ENCODE measurements at regions not wholly inside any gene's neighbourhood (a gene's known extent, or its start where the extent isn't known, plus 50 kb on each side); places are given as distances from the start of the nearest gene placed in this dataset.

DNA sequence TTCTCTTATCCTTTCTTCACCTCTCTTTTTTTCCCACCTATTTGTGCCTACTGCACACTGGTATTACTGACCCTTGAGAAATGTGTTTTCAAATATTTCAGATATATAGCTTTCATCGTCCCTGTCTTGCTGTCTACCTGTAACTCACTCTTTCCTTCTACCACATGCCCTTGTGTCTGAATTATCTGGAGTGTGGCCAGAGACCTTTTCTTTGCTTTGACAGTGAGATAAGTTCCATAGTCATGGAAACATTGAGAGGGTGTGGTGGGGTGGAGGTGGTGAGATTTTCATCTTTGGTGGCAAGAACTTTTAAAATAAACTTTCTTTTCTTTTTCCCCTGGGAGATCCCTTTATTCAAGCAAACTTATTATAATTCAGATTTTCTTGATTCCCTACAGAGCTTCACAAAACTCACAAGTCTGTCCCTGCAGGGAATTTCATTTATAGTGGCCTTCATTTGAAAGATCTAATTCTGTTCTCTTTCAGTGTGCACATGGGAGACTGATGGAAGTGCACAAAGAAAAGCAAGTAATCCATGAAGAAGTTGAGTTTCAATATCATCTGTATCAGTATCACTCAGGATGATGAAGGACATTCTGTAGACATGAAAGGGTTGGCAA lies 95.7 kb downstream of the SH2D1A start (continued):
- no peak for TF ChIP-seq EZH2 (IDR thresholded peaks at IDR 0.05; ENCODE audit: borderline replicate concordance, control insufficient read depth, low read depth, low read length)
- TF ChIP-seq ZNF217 (IDR thresholded peaks at IDR 0.05), result no peak
- no peak for TF ChIP-seq CBX3 (IDR thresholded peaks at IDR 0.05; ENCODE audit: borderline replicate concordance, low read depth)

DNA sequence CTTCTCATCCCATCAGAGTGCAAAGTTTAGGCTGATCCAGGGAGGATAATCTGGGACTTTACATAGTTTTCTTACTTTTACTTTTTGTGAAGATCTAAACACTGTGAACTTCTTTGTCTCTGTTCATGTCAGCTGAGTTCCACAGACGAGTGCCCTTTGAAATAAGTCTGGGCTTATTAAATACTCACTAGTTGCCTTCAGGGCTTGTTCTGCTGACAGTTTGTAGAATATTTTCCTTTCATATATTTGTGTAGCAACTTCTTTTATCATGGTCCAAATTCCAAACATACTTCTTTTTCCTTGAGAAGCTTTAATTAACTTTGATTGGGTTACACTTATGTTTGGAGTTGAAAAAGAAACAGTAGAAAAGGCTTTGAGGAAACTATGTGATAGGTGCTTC lies 109.6 kb downstream of the SH2D1A start:
- H3K27me3 ChIP-seq (replicated peaks in 1 of 2; ENCODE audit: control insufficient read depth in 2 of 2, insufficient read depth in 2 of 2, low read length in 1 of 2), result no peaks in the 10 kb centered on the region; a peak in 1 of 4 replicates
- intact Hi-C loops (cut with micrococcal nuclease; ENCODE audit: unreplicated experiment), result no loop called here
- ChIA-PET SMC1A (ENCODE audit: uncharacterized antibody, unreplicated experiment) (interaction anchor here (0.6 to 2.2 kb wide), 4 partner anchors 9 to 36 kb away, joined by 3 to 6 read pairs (median 3); no protein-coding TSS in a partner anchor), CTCF (no interaction called here), POLR2A (no interaction called here), RAD21 (ENCODE audit: unreplicated experiment) (no interaction called here)
- no TSS peak for BruUV-seq (replicated peaks)
- FAIRE-seq (no peak), DNase-seq (ENCODE audit: low read depth, low spot score) (no peak), ATAC-seq (no peak)
- no peak overlapping the region for H3K9ac ChIP-seq (ENCODE audit: control insufficient read depth, insufficient read depth, low read length)
- no peak overlapping the region for H3K4me3 ChIP-seq
- WGBS (ENCODE audit: insufficient coverage, insufficient replicate concordance, low lambda C conversion rate, missing lambda C conversion rate), result 6% methylated on average over 1 of the region's 1 CpG
- TF ChIP-seq GABPA (IDR thresholded peaks at IDR 0.05; ENCODE audit: low read depth), result no peak
- TF ChIP-seq, protein P1, sequence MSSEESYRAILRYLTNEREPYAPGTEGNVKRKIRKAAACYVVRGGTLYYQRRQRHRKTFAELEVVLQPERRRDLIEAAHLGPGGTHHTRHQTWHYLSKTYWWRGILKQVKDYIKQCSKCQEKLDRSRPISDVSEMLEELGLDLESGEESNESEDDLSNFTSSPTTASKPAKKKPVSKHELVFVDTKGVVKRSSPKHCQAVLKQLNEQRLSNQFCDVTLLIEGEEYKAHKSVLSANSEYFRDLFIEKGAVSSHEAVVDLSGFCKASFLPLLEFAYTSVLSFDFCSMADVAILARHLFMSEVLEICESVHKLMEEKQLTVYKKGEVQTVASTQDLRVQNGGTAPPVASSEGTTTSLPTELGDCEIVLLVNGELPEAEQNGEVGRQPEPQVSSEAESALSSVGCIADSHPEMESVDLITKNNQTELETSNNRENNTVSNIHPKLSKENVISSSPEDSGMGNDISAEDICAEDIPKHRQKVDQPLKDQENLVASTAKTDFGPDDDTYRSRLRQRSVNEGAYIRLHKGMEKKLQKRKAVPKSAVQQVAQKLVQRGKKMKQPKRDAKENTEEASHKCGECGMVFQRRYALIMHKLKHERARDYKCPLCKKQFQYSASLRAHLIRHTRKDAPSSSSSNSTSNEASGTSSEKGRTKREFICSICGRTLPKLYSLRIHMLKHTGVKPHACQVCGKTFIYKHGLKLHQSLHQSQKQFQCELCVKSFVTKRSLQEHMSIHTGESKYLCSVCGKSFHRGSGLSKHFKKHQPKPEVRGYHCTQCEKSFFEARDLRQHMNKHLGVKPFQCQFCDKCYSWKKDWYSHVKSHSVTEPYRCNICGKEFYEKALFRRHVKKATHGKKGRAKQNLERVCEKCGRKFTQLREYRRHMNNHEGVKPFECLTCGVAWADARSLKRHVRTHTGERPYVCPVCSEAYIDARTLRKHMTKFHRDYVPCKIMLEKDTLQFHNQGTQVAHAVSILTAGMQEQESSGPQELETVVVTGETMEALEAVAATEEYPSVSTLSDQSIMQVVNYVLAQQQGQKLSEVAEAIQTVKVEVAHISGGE (CRISPR knock-in tag; IDR thresholded peaks at IDR 0.05), result no peak
- no peak for TF ChIP-seq NFIC (IDR thresholded peaks at IDR 0.05; ENCODE audit: low read depth, low read length)
- no peak for TF ChIP-seq TCF12 (IDR thresholded peaks at IDR 0.05; ENCODE audit: low read depth, low read length)
- no peak for TF ChIP-seq ZZZ3 (IDR thresholded peaks at IDR 0.05; ENCODE audit: control insufficient read depth, insufficient read length, low read depth)
- no peak for TF ChIP-seq ZNF24 (IDR thresholded peaks at IDR 0.05)
- TF ChIP-seq SMAD1 (IDR thresholded peaks at IDR 0.05; ENCODE audit: low read depth, partially characterized antibody), result no peak
- TF ChIP-seq MTA3 (IDR thresholded peaks at IDR 0.05; ENCODE audit: borderline replicate concordance, low read length), result no peak
- no peak for TF ChIP-seq HDAC6 (IDR thresholded peaks at IDR 0.05; ENCODE audit: unreplicated experiment)
- TF ChIP-seq, protein P2, sequence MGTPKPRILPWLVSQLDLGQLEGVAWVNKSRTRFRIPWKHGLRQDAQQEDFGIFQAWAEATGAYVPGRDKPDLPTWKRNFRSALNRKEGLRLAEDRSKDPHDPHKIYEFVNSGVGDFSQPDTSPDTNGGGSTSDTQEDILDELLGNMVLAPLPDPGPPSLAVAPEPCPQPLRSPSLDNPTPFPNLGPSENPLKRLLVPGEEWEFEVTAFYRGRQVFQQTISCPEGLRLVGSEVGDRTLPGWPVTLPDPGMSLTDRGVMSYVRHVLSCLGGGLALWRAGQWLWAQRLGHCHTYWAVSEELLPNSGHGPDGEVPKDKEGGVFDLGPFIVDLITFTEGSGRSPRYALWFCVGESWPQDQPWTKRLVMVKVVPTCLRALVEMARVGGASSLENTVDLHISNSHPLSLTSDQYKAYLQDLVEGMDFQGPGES (IDR thresholded peaks at IDR 0.05), result no peak
- TF ChIP-seq, protein P3, sequence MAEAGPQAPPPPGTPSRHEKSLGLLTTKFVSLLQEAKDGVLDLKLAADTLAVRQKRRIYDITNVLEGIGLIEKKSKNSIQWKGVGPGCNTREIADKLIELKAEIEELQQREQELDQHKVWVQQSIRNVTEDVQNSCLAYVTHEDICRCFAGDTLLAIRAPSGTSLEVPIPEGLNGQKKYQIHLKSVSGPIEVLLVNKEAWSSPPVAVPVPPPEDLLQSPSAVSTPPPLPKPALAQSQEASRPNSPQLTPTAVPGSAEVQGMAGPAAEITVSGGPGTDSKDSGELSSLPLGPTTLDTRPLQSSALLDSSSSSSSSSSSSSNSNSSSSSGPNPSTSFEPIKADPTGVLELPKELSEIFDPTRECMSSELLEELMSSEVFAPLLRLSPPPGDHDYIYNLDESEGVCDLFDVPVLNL (IDR thresholded peaks at IDR 0.05; ENCODE audit: low read depth, low read length), result no peak
- no peak for TF ChIP-seq POU2F2 (IDR thresholded peaks at IDR 0.05; ENCODE audit: borderline replicate concordance, low read depth, low read length)
- no peak for TF ChIP-seq PAX8 (IDR thresholded peaks at IDR 0.05)
- in situ Hi-C loops (cut with MboI), result no loop called here
- no peaks in the 10 kb centered on the region for H3K9me3 ChIP-seq (replicated peaks; ENCODE audit: control insufficient read depth, insufficient read depth, low read length)
- no peaks in the 10 kb centered on the region for H3K36me3 ChIP-seq (ENCODE audit: control insufficient read depth in 2 of 2, insufficient read depth in 2 of 2, low read length in 1 of 2)
- H3K4me1 ChIP-seq (ENCODE audit: control insufficient read depth, insufficient read depth, low read length), result no peaks in the 10 kb centered on the region
- no peaks in the 10 kb centered on the region for H4K20me1 ChIP-seq (ENCODE audit: control insufficient read depth, insufficient read depth)
- no peak overlapping the region for H3K4me2 ChIP-seq (ENCODE audit: control insufficient read depth, insufficient read depth)
- H3K79me2 ChIP-seq (ENCODE audit: control insufficient read depth, insufficient read depth, low read length), result no peaks in the 10 kb centered on the region
- H2AFZ ChIP-seq (ENCODE audit: control insufficient read depth, low read depth, low read length), result no peak overlapping the region
- no peak overlapping the region for H3K27ac ChIP-seq (ENCODE audit: control insufficient read depth, insufficient read depth)
